ENCODE measurements at regions not wholly inside any gene's neighbourhood (a gene's known extent, or its start where the extent isn't known, plus 50 kb on each side); places are given as distances from the start of the nearest gene placed in this dataset.

GRCh38 chr11:96635655-96636054, 245.8 kb downstream of the JRKL start:
- H2AK9ac ChIP-seq (replicated peaks; ENCODE audit: low read depth, low read length, poor library complexity) = no peak overlapping the region

More at GRCh38 chr11:96635655-96636054, 245.8 kb downstream of the JRKL start:
- H4K20me1 ChIP-seq (ENCODE audit: insufficient read depth, low read length) = no peaks in the 10 kb centered on the region
- H4K5ac ChIP-seq (ENCODE audit: low read depth, low read length) = no peak overlapping the region
- no peak overlapping the region for H2BK120ac ChIP-seq (ENCODE audit: low read depth, low read length)
- H3K36me3 ChIP-seq (ENCODE audit: control insufficient read depth, insufficient read depth, low read length) = no peaks in the 10 kb centered on the region
- no peak overlapping the region for H3K14ac ChIP-seq (replicated peaks; ENCODE audit: low read depth, low read length)
- CTCF ChIA-PET = no interaction called here
- H3K4me1 ChIP-seq (ENCODE audit: control insufficient read depth, insufficient read depth, low read length) = no peaks in the 10 kb centered on the region
- H3K23ac ChIP-seq (ENCODE audit: low read depth, low read length) = no peak overlapping the region
- H3K56ac ChIP-seq (ENCODE audit: extremely low read depth, insufficient read depth, low read length) = no peak overlapping the region
- no peak overlapping the region for H4K8ac ChIP-seq (ENCODE audit: low read depth in 2 of 2, low read length in 2 of 2)
- DNase-seq (no peak), ATAC-seq (ENCODE audit: low read depth) (no peak)
- no peak overlapping the region for H3K18ac ChIP-seq (ENCODE audit: low read depth, low read length)
- WGBS, 2 experiments (ENCODE audit: extremely low coverage in 2 of 2, insufficient read length in 1 of 2) = 75% methylated on average over 5 of the region's 15 CpGs; no CpG with 5 or more reads in 1 of the 2 experiments
- H2BK20ac ChIP-seq (ENCODE audit: low read depth, low read length) = no peak overlapping the region
- TF ChIP-seq FOS (IDR thresholded peaks at IDR 0.05; ENCODE audit: low read depth, low read length) (no peak), MXI1 (IDR thresholded peaks at IDR 0.05; ENCODE audit: borderline replicate concordance, low read depth, low read length) (no peak), CEBPB (IDR thresholded peaks at IDR 0.05; ENCODE audit: low read depth, low read length) (no peak), MAZ (IDR thresholded peaks at IDR 0.05; ENCODE audit: borderline replicate concordance, low read depth, low read length) (no peak), RCOR1 (IDR thresholded peaks at IDR 0.05; ENCODE audit: insufficient replicate concordance, low read length) (no peak), POLR2A (IDR thresholded peaks at IDR 0.05; ENCODE audit: low read depth, low read length) (no peak), SMC3 (IDR thresholded peaks at IDR 0.05; ENCODE audit: low read depth, low read length) (no peak), MAFK (IDR thresholded peaks at IDR 0.05; ENCODE audit: low read depth, low read length) (no peak), USF2 (IDR thresholded peaks at IDR 0.05; ENCODE audit: low read depth, low read length) (no peak), CHD1 (IDR thresholded peaks at IDR 0.05; ENCODE audit: low read depth, low read length) (no peak)
- TF ChIP-seq, protein P1, sequence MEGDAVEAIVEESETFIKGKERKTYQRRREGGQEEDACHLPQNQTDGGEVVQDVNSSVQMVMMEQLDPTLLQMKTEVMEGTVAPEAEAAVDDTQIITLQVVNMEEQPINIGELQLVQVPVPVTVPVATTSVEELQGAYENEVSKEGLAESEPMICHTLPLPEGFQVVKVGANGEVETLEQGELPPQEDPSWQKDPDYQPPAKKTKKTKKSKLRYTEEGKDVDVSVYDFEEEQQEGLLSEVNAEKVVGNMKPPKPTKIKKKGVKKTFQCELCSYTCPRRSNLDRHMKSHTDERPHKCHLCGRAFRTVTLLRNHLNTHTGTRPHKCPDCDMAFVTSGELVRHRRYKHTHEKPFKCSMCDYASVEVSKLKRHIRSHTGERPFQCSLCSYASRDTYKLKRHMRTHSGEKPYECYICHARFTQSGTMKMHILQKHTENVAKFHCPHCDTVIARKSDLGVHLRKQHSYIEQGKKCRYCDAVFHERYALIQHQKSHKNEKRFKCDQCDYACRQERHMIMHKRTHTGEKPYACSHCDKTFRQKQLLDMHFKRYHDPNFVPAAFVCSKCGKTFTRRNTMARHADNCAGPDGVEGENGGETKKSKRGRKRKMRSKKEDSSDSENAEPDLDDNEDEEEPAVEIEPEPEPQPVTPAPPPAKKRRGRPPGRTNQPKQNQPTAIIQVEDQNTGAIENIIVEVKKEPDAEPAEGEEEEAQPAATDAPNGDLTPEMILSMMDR (conservative IDR thresholded peaks at IDR 0.05; ENCODE audit: low read depth, low read length) = no peak
- TF ChIP-seq, protein P2, sequence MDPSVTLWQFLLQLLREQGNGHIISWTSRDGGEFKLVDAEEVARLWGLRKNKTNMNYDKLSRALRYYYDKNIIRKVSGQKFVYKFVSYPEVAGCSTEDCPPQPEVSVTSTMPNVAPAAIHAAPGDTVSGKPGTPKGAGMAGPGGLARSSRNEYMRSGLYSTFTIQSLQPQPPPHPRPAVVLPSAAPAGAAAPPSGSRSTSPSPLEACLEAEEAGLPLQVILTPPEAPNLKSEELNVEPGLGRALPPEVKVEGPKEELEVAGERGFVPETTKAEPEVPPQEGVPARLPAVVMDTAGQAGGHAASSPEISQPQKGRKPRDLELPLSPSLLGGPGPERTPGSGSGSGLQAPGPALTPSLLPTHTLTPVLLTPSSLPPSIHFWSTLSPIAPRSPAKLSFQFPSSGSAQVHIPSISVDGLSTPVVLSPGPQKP (IDR thresholded peaks at IDR 0.05; ENCODE audit: borderline replicate concordance, low read depth, low read length) = no peak
- H3K4me3 ChIP-seq (ENCODE audit: insufficient read depth, low read depth, low read length) = no peak overlapping the region
- H3K27me3 ChIP-seq (ENCODE audit: control insufficient read depth, insufficient read depth, low read length) = no peaks in the 10 kb centered on the region
- H4K91ac ChIP-seq (ENCODE audit: insufficient read depth, low read depth, low read length) = no peak overlapping the region
- H3K4me2 ChIP-seq (ENCODE audit: low read depth, low read length) = no peak overlapping the region
- dilution Hi-C loops (cut with HindIII; ENCODE audit: low sequenced_read_pairs, unreplicated experiment) = no loop called here
- no peak overlapping the region for H2AFZ ChIP-seq (replicated peaks; ENCODE audit: low read length, poor library complexity)
- no peaks in the 10 kb centered on the region for H3K9me3 ChIP-seq (ENCODE audit: control insufficient read depth, insufficient read depth, low read length)
- H2AK5ac ChIP-seq (ENCODE audit: low read depth, low read length) = no peak overlapping the region
- H2BK15ac ChIP-seq (ENCODE audit: low read depth, low read length) = no peak overlapping the region
- BruUV-seq (replicated peaks) = no TSS peak
- intact Hi-C loops (cut with micrococcal nuclease) = no loop called here
- H2BK5ac ChIP-seq (ENCODE audit: low read depth, low read length, poor library complexity, severe bottlenecking) = no peak overlapping the region
- POLR2A ChIA-PET (ENCODE audit: unreplicated experiment) = no interaction called here
- H3K9ac ChIP-seq (ENCODE audit: low read depth, low read length) = no peak overlapping the region
- no peaks in the 10 kb centered on the region for H3K79me1 ChIP-seq (ENCODE audit: low read depth in 1 of 2, low read length in 2 of 2)
- in situ Hi-C loops (cut with MboI; ENCODE audit: low sequenced_read_pairs) = no loop called here
- H3K27ac ChIP-seq (ENCODE audit: insufficient read depth, low read length) = no peak overlapping the region
- no peak overlapping the region for H3K4ac ChIP-seq (ENCODE audit: low read depth, low read length)
- no peaks in the 10 kb centered on the region for H3K9me1 ChIP-seq (ENCODE audit: insufficient read depth, low read length)

Measured in IMR-90 (cell line).